Upper lobe of right lung (tissue), 1 donor: ENCODE measurements at regions not wholly inside any gene's neighbourhood (a gene's known extent, or its start where the extent isn't known, plus 50 kb on each side); places are given as distances from the start of the nearest gene placed in this dataset.

Source experiments
- ATAC-seq: fragments of 200-7000 bp; cut with Tn5 transposase; one replicate; pipeline ENCODE4 v1.9.1; 2020; ENCODE audit warnings: mild to moderate bottlenecking, moderate library complexity
- DNase-seq: peaks from one replicate; pipeline ENCODE4 v3.0.0-alpha.2; 2020
- H3K27ac ChIP-seq: fragments of 200-600 bp; one replicate; pipeline ENCODE4 v1.8.0; 2022
- H3K27me3 ChIP-seq: fragments of 200-600 bp; one replicate; pipeline ENCODE4 v1.8.0; 2022; ENCODE audit warnings: mild to moderate bottlenecking
- H3K36me3 ChIP-seq: fragments of 200-600 bp; one replicate; pipeline ENCODE4 v1.8.0; 2022
- H3K4me1 ChIP-seq: fragments of 200-600 bp; one replicate; pipeline ENCODE4 v1.8.0; 2022
- H3K4me3 ChIP-seq: fragments of 200-600 bp; one replicate; pipeline ENCODE4 v1.8.0; 2022; ENCODE audit warnings: mild to moderate bottlenecking
- H3K9me3 ChIP-seq: fragments of 200-600 bp; one replicate; pipeline ENCODE4 v1.8.0; 2022
- CTCF ChIP-seq: fragments of 200-600 bp; IDR thresholded peaks from one replicate; pipeline ENCODE4 v1.8.0; 2022; ENCODE audit warnings: antibody characterized with exemption
- intact Hi-C: fragments of 100-400 bp; cut with DNase I; formaldehyde crosslinking; loops from one replicate; pipeline ENCODE4 v1.11.0; 2022
- donor health status: DM: no; HTN: yes; CAD: no; lungs with severe emphysema.

- no peak overlapping the region for H3K27ac ChIP-seq
- intact Hi-C loops = no loop called here
- no peaks in the 10 kb centered on the region for H3K4me1 ChIP-seq
- no peaks in the 10 kb centered on the region for H3K27me3 ChIP-seq
- no peak overlapping the region for H3K4me3 ChIP-seq
- no peaks in the 10 kb centered on the region for H3K36me3 ChIP-seq
- no peak for TF ChIP-seq CTCF
- no peak for DNase-seq
- H3K9me3 ChIP-seq = no peaks in the 10 kb centered on the region
- no peak for ATAC-seq
Observed at GRCh38 chr3:182455011-182455410, 338.3 kb upstream of the ATP11B start.

- H3K4me3 ChIP-seq = no peak overlapping the region
- H3K4me1 ChIP-seq = no peaks in the 10 kb centered on the region
- intact Hi-C loops = no loop called here
- no peak overlapping the region for H3K27ac ChIP-seq
- TF ChIP-seq CTCF = no peak
- no peak for ATAC-seq
- DNase-seq = no peak
- H3K36me3 ChIP-seq = no peaks in the 10 kb centered on the region
- H3K9me3 ChIP-seq = no peaks in the 10 kb centered on the region
- no peaks in the 10 kb centered on the region for H3K27me3 ChIP-seq
Observed at GRCh38 chr3:182460303-182460702, 333.0 kb upstream of the ATP11B start.

- DNase-seq (no peak), ATAC-seq (no peak)
- H3K4me3 ChIP-seq = no peak overlapping the region
- intact Hi-C loops = no loop called here
- H3K4me1 ChIP-seq = no peaks in the 10 kb centered on the region
- H3K27me3 ChIP-seq = no peaks in the 10 kb centered on the region
- H3K9me3 ChIP-seq = no peaks in the 10 kb centered on the region
- no peak for TF ChIP-seq CTCF
- no peaks in the 10 kb centered on the region for H3K36me3 ChIP-seq
- no peak overlapping the region for H3K27ac ChIP-seq
Observed at GRCh38 chr3:182462152-182462551, 331.2 kb upstream of the ATP11B start.

- Histone ChIP-seq H3K4me1 (no peaks in the 10 kb centered on the region), H3K27ac (no peak overlapping the region), H3K9me3 (no peaks in the 10 kb centered on the region), H3K4me3 (no peak overlapping the region), H3K27me3 (no peaks in the 10 kb centered on the region), H3K36me3 (no peaks in the 10 kb centered on the region)
- intact Hi-C loops = no loop called here
- DNase-seq (no peak), ATAC-seq (peak; percentile 28)
- no peak for TF ChIP-seq CTCF
Observed at GRCh38 chr3:182464513-182465145, 328.7 kb upstream of the ATP11B start.

GRCh38 chr3:182465301-182466185 lies 327.8 kb upstream of the ATP11B start:
- Histone ChIP-seq H3K27me3 (no peaks in the 10 kb centered on the region), H3K4me3 (no peak overlapping the region), H3K27ac (no peak overlapping the region), H3K36me3 (no peaks in the 10 kb centered on the region), H3K4me1 (no peaks in the 10 kb centered on the region), H3K9me3 (no peaks in the 10 kb centered on the region)
- DNase-seq = no peak
- intact Hi-C loops = no loop called here
- ATAC-seq = no peak
- no peak for TF ChIP-seq CTCF
